ENCODE measurements at regions not wholly inside any gene's neighbourhood (a gene's known extent, or its start where the extent isn't known, plus 50 kb on each side); places are given as distances from the start of the nearest gene placed in this dataset.
A peak's percentile ranks its signal among the peaks of the same experiment; 100 is the strongest.

DNA sequence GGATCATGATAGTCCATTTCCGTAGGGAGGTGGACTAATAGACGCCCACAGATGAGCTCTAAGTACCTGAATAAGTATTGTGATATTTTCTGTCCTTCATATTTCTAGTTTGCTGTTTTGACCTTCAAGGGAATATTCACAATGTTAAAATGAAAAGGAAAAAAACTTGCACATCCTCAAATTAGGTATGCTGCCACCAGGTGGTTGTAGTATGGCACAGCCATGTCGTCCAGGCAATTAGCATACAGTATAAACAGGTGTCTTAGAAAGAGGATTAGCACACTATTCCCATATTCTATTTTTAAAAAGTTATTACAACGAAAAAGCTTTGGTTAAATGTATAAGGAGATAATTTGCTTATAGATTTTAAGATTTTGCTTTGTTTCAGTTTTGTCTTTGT lies 802.0 kb downstream of the RPA4 start:
- no peak overlapping the region for H2AFZ ChIP-seq (ENCODE audit: control insufficient read depth, low read length)
- no peak overlapping the region for H3K9ac ChIP-seq (ENCODE audit: control insufficient read depth, extremely low read depth, insufficient read depth, low read length)
- H3K4me2 ChIP-seq (ENCODE audit: control insufficient read depth, extremely low read depth, insufficient read depth, low read depth, low read length), result no peak overlapping the region
- H4K20me1 ChIP-seq (ENCODE audit: control insufficient read depth, extremely low read depth, insufficient read depth, low read length), result no peaks in the 10 kb centered on the region
- H3K27me3 ChIP-seq (ENCODE audit: control insufficient read depth, extremely low read depth, insufficient read depth, low read length), result no peaks in the 10 kb centered on the region
- no peaks in the 10 kb centered on the region for H3K9me1 ChIP-seq (ENCODE audit: control insufficient read depth, extremely low read depth, insufficient read depth, low read length)
- TF ChIP-seq EZH2 (IDR thresholded peaks at IDR 0.05; ENCODE audit: low read length), result no peak
- TF ChIP-seq, protein P1, sequence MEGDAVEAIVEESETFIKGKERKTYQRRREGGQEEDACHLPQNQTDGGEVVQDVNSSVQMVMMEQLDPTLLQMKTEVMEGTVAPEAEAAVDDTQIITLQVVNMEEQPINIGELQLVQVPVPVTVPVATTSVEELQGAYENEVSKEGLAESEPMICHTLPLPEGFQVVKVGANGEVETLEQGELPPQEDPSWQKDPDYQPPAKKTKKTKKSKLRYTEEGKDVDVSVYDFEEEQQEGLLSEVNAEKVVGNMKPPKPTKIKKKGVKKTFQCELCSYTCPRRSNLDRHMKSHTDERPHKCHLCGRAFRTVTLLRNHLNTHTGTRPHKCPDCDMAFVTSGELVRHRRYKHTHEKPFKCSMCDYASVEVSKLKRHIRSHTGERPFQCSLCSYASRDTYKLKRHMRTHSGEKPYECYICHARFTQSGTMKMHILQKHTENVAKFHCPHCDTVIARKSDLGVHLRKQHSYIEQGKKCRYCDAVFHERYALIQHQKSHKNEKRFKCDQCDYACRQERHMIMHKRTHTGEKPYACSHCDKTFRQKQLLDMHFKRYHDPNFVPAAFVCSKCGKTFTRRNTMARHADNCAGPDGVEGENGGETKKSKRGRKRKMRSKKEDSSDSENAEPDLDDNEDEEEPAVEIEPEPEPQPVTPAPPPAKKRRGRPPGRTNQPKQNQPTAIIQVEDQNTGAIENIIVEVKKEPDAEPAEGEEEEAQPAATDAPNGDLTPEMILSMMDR (optimal IDR thresholded peaks at IDR 0.05 in 1 of 3, IDR thresholded peaks at IDR 0.05 in 1 of 3, conservative IDR thresholded peaks at IDR 0.05 in 1 of 3; ENCODE audit: extremely low read depth in 1 of 3, insufficient read depth in 2 of 3, low read length in 3 of 3), result peak; percentile 54 to 66 (median 59)
- H3K4me1 ChIP-seq (ENCODE audit: control insufficient read depth, extremely low read depth, insufficient read depth, low read length), result no peaks in the 10 kb centered on the region
- H3K4me3 ChIP-seq (ENCODE audit: control insufficient read depth in 2 of 3, extremely low read depth in 1 of 3, insufficient read depth in 2 of 3, low read depth in 1 of 3, low read length in 3 of 3), result no peak overlapping the region
- no peak for DNase-seq (ENCODE audit: low read depth, low spot score)
- no peak overlapping the region for H3K27ac ChIP-seq (ENCODE audit: control insufficient read depth, insufficient read depth, low read length)
- dilution Hi-C loops (cut with MboI; ENCODE audit: extremely low pct_ligation_motif_present, low sequenced_read_pairs), result no loop called here
- H3K9me3 ChIP-seq (ENCODE audit: control insufficient read depth, low read depth, low read length), result no peaks in the 10 kb centered on the region
- H3K79me2 ChIP-seq (ENCODE audit: control insufficient read depth, insufficient read depth, low read length), result no peaks in the 10 kb centered on the region
- FAIRE-seq, result no peak
- no peaks in the 10 kb centered on the region for H3K36me3 ChIP-seq (ENCODE audit: control insufficient read depth in 2 of 2, extremely low read depth in 1 of 2, insufficient read depth in 2 of 2, low read length in 2 of 2)

DNA sequence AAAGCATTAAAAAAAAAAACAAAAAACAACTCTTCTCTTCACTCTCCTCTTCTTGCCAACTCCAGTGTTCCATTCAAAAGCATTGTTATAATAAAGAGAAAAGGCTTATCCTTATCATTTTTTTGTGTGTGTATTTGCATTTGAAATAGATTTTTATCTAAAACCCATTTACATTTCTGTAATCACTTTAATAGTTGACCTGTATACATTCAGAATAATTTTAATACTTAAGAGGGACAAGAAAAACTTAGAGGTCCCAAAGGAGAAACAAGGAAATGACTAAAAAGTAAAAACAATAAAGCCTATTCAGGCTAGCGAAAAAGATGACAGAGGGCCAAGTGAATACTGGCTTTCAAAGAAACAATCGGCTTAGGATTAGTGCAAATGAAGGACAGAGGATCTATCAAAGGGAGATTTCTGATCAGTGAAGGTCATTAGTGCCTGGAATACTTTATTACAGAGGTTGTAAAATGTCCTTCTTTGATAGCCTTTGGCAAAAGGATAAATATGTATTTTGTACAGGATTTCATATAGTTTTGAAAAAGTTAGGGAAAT lies 808.3 kb downstream of the RPA4 start:
- dilution Hi-C loops (cut with MboI; ENCODE audit: extremely low pct_ligation_motif_present, low sequenced_read_pairs), result no loop called here
- no peaks in the 10 kb centered on the region for H3K79me2 ChIP-seq (ENCODE audit: control insufficient read depth, insufficient read depth, low read length)
- FAIRE-seq, result no peak
- H3K4me1 ChIP-seq (ENCODE audit: control insufficient read depth, extremely low read depth, insufficient read depth, low read length), result no peaks in the 10 kb centered on the region
- H3K9me1 ChIP-seq (ENCODE audit: control insufficient read depth, extremely low read depth, insufficient read depth, low read length), result no peaks in the 10 kb centered on the region
- no peak overlapping the region for H3K4me3 ChIP-seq (ENCODE audit: control insufficient read depth in 2 of 3, extremely low read depth in 1 of 3, insufficient read depth in 2 of 3, low read depth in 1 of 3, low read length in 3 of 3)
- no peak overlapping the region for H3K27ac ChIP-seq (ENCODE audit: control insufficient read depth, insufficient read depth, low read length)
- H3K9ac ChIP-seq (ENCODE audit: control insufficient read depth, extremely low read depth, insufficient read depth, low read length), result no peak overlapping the region
- TF ChIP-seq, protein P1 (optimal IDR thresholded peaks at IDR 0.05 in 1 of 3, IDR thresholded peaks at IDR 0.05 in 1 of 3, conservative IDR thresholded peaks at IDR 0.05 in 1 of 3; ENCODE audit: extremely low read depth in 1 of 3, insufficient read depth in 2 of 3, low read length in 3 of 3), result no peak
- no peak for TF ChIP-seq EZH2 (IDR thresholded peaks at IDR 0.05; ENCODE audit: low read length)
- no peaks in the 10 kb centered on the region for H3K27me3 ChIP-seq (ENCODE audit: control insufficient read depth, extremely low read depth, insufficient read depth, low read length)
- DNase-seq (ENCODE audit: low read depth, low spot score), result no peak
- no peaks in the 10 kb centered on the region for H4K20me1 ChIP-seq (ENCODE audit: control insufficient read depth, extremely low read depth, insufficient read depth, low read length)
- H3K9me3 ChIP-seq (ENCODE audit: control insufficient read depth, low read depth, low read length), result no peaks in the 10 kb centered on the region
- H2AFZ ChIP-seq (ENCODE audit: control insufficient read depth, low read length), result no peak overlapping the region
- no peak overlapping the region for H3K4me2 ChIP-seq (ENCODE audit: control insufficient read depth, extremely low read depth, insufficient read depth, low read depth, low read length)
- H3K36me3 ChIP-seq (ENCODE audit: control insufficient read depth in 2 of 2, extremely low read depth in 1 of 2, insufficient read depth in 2 of 2, low read length in 2 of 2), result no peaks in the 10 kb centered on the region

Data from keratinocyte (primary cell).